Activated CD4-positive, alpha-beta T cell treated with anti-CD3 and anti-CD28 coated beads for 48 hours (primary cell): ENCODE measurements at regions not wholly inside any gene's neighbourhood (a gene's known extent, or its start where the extent isn't known, plus 50 kb on each side); places are given as distances from the start of the nearest gene placed in this dataset.

Experiments used
- DNase-seq: peaks from one replicate; pipeline ENCODE4 v3.0.0-alpha.2; 2020

DNA sequence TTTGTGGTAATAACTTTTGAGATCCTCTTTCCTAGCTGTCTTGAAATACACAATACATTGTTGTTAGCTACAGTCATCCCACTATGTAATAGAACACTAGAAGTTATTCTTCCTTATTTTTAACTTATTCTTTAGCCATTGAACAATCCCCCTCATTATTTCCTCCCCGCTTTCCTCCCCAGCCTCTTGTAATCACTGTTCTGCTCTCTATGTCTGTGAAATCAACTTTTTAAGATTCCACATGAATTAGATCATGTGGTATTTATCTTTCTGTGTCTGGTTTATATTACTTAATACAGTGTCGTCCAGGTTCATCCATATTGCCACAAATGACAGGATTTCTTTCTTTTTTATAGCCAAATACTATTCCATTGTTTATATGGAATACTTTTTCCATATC, 72.9 kb downstream of the SLC10A2 start:
- no peak for DNase-seq

GRCh38 chr13:102984210-102984609, 82.0 kb downstream of the SLC10A2 start:
- DNase-seq = no peak

GRCh38 chr13:102983496-102983895, 82.7 kb downstream of the SLC10A2 start:
- no peak for DNase-seq

GRCh38 chr13:102980331-102980982, 85.8 kb downstream of the SLC10A2 start:
- DNase-seq = no peak

DNA sequence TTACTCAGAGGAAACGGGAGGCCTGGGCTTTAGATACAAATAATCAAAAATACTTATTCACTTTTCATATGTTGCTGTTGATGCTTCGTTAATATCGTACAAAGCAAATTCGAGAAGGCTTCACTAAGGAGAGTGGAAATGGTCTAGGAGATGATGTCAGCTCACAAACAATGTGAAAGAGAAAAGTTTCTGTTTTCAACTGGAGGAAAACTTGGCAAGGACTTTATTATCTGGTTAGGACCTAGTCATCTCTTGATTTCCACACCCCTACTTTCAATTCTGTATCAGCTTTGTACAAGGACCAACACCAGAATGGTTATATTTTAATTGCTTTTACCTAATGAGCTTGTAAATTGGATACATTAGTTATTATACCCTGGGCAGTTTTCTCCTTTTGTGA, 88.0 kb downstream of the SLC10A2 start:
- no peak for DNase-seq

- no peak for DNase-seq
These were observed 88.7 kb downstream of the SLC10A2 start for GRCh38 chr13:102977471-102977870.

- no peak for DNase-seq
These were observed 91.7 kb downstream of the SLC10A2 start for GRCh38 chr13:102974317-102975087.

GRCh38 chr13:102972191-102972590, 94.0 kb downstream of the SLC10A2 start:
- DNase-seq = no peak

DNA sequence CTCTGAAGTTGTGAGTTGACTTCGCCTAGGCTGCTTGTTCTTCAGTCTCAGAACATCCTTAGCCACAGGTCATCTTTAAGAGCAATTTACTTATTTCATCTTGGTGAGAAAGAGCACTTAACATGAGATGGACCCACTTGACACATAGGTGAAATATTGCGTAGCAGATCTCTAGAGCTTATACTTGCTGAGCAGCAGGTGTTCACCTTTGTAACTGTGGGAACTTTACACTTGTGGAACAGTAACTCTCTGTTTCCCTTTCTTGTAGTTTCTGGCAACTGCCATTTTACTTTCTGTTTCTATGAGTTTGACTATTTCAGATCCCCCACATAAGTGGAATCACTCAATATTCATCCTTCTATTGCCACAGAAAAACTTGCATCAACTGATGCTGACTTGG, 95.7 kb downstream of the SLC10A2 start:
- DNase-seq = no peak

DNA sequence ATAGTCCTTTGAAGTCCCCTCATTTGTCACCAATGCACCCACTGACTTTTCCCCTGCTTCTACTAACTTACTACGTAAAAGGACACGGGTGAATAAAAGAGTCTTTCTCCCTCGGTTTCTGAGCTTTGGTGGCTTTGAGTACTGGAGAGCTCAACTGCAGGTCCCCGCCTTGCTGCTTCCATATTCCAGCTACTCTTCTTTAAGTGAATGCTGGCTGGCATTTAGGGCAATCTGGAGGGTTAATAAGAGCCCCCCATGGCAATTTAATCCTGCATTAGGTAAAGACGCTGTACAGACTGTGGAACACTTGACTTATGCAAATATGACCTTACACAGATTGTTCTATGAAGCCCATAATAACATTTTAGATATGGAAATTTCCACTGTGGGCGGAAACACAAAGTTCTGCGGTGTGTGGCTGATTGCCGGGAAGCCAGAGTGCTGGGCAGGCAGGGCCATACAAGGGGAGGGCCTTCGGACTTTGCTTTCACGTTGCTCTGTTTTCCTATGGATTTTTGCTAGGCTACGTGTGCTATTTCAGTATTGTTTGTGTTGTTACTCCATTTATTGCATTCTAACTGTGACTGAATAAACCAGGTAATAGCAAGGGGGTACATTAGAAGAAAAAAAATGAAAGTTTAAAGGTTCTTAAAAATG, 97.5 kb downstream of the SLC10A2 start:
- no peak for DNase-seq

DNA sequence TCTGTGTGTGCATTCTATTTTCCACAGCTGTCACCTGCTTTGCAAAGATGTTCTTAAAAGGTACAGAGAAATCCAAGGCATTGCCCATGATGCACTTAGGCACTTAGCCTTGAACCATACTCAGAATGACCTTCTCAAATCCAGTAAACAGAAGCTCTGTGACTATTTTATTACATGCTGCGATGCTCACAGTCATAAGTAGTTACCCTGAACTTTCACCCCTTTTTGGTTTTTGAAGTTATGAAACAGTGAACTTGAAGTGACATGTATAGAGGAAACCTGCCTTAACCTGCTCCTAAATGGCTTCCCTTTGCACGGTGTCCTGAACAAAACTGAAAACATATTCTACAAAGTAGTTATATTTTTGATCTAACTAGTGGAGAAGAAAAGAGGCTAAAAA, 100.4 kb downstream of the SLC10A2 start:
- no peak for DNase-seq

GRCh38 chr13:102962430-102962829, 103.8 kb downstream of the SLC10A2 start:
- DNase-seq = no peak

- no peak for DNase-seq
These were observed 105.3 kb downstream of the SLC10A2 start for GRCh38 chr13:102960959-102961358.

DNA sequence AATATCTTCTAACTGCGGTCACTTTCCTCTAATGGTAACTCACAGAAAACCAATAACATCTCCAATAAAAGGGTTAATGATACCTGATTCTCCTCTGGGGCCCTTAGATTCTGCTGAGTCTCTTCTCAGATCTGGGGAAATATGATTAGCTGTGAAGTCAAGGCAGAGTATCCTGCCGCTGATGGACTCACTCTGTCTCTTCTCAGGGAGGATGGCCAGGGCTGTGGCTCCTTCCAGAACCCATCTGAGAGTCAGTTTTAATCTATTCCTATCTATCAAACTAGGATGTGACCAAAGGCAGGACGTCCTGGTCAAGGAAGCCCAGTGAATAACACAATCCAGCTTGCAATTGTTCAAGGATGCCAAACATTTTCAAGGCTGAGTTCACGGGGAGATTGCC, 109.8 kb downstream of the SLC10A2 start:
- no peak for DNase-seq

- DNase-seq = no peak
These were observed 108.5 kb downstream of the ERCC5 start for GRCh38 chr13:102954350-102954749.

- no peak for DNase-seq
These were observed 106.0 kb downstream of the ERCC5 start for GRCh38 chr13:102951808-102952207.

DNA sequence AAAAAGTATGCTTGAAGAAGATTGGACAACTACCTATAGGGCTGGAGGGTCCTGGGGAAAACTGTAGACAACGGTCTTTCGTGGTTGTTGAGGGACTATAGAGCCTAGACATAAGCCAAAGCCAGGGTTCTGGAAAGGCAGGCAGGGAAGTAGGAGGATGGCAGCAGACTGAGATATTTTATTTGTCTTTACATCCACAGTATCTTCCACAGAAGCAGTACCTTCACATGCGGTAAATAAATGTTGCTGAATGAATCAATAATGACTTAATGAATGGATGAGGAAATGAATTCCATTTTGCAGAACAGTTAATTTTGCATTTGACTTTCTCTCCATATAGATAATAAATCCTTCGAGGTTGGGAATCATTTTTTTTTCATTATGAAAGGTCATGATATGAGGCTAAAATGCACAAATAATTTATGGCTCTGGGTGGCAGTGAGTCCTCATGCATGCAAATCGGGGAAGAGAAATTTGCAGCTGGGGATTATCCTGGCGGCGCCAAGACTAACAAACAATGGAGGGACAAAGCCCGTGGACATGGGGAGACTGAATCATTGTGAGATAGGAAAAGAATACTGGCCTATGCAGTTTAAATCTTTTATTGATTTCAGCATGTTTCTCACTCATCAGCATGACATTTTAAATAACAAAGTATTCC, 102.0 kb downstream of the ERCC5 start:
- no peak for DNase-seq

DNA sequence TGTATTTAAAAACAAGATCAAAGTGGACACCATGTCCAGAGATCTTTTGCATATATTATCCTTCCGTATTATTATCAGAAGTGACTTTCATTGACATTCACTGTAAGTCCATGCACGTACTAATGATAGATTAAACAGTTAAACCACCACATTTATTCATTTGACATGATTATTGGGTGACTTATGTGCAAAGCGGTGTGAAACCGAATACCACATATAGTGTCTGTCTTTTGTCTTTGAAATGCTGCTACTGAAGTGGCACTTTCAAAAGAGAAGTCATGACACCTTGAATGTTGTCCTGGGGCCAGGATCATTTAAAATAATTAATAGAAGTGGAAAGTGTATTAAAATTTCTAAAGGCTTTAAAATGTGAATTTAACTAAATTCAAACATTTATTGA, 100.1 kb downstream of the ERCC5 start:
- no peak for DNase-seq

- no peak for DNase-seq
These were observed 99.5 kb downstream of the ERCC5 start for GRCh38 chr13:102945324-102945815.

DNA sequence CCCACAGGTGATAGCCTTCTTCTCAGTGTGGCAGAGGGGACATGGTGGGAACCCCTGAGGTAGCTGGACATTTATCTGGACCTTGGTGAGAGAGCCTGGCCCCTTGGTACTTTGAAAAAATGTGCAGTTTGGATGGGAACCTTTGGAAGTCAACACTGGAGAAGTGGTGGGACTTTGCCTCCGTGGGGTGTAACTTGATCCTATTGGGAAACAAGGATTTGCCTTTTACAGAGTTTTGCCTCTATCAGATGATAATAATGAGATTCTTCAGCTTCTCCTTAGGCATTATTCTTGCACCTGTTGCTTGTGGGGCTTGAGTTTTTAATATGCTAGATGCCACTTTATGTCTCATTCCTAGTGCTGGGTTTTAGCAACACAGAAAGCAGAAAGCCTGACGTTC, 99.0 kb downstream of the ERCC5 start:
- DNase-seq = no peak

DNA sequence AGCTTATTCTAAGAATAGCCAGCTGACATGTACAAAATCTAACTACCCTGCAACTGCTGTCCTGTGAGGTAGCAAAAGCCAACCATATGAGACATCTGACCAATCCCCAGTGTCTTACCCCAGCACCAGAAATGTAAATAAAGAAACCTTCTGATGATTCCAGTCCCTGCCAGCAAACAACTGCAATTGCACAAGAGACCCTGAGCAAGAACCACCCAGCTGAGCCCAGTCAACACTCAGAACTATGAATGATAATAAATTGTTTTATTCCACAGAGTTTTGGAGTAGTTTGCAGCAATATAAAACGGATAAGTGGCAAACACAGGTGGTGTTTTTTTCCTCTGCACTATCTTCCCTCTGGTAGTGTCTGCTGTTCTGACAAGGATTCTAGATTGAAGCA, 94.9 kb downstream of the ERCC5 start:
- DNase-seq = no peak

- DNase-seq = peak; percentile 10
These were observed 94.3 kb downstream of the ERCC5 start for GRCh38 chr13:102940143-102940542.

DNA sequence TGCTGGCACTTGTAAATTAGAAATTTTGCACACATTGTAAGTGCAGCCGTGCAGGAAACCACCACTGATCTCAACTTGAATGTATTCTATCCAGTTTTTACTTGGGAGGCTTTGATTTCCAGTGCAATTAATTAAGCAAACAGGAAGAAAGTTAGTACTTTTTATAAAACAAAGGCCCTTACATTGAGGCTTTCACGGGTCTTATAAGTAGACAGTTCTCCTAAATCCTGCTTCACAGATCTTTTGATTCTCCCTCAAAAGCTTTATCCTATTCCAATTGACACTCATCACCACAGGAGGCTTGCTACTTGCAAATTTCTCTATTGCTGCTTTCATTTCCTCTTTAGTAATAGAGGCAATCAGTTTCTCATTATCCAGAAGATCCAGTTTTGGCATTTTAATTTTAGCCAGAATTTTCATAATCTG, 90.1 kb downstream of the ERCC5 start:
- DNase-seq = no peak
